ENCODE measurements at regions not wholly inside any gene's neighbourhood (a gene's known extent, or its start where the extent isn't known, plus 50 kb on each side); places are given as distances from the start of the nearest gene placed in this dataset.
"Not testable (repeated sequence)": the region's sequence is repeated elsewhere in the genome, so short reads cannot be mapped to it uniquely, and the experiment has no call there.

DNA sequence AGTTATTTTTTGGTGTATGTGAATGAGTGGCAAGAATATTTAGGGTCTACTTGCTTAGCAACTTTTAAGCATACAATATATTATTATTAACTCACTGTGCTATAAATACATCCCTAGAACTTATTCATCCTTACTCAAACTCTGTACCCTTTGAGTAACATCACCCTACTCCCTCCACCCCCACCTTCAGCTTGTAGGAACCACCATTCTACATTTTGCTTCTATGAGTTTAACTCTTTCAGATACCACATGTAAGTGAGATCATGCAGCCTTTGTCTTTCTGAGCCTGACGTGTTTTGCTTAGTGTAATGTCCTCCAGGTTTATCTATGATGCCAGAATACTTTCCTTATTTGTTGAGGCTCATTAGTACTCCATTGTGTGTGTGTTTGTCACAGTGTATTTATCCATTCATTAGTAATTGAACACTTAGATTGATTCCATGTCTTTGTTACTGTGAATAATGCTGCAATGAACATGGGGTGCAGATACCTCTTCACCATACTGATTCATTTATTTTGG is 526.9 kb downstream of the PYDC2 start:
- H3K27ac ChIP-seq (ENCODE audit: poor library complexity, severe bottlenecking) = no peak overlapping the region
- no peak for DNase-seq (ENCODE audit: low spot score)
- no peaks in the 10 kb centered on the region for H3K4me1 ChIP-seq (ENCODE audit: insufficient read depth, poor library complexity, severe bottlenecking)

DNA sequence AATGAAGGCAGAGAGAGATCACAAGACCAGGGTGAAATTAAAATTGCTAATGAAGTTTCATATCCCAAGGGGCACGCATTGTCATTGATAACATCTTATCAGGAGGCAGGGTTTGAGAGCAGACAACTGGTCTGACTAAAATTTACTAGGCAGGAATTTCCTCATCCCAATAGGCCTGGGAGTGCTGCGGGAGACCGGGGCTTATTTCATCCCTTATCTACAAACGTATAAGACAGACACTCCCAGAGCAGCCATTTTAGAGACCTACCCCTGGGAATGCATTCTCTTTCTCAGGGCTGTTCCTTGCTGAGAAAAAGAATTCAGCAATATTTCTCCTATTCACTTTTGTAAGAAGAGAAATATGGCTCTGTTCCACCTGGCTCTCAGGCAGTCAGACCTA is 533.0 kb downstream of the PYDC2 start:
- H3K9me3 ChIP-seq (ENCODE audit: severe bottlenecking); H3K27ac ChIP-seq (ENCODE audit: poor library complexity, severe bottlenecking); H3K4me3 ChIP-seq (ENCODE audit: severe bottlenecking); DNase-seq (ENCODE audit: low spot score); ATAC-seq (ENCODE audit: low read depth); H3K36me3 ChIP-seq (ENCODE audit: low read depth); H3K4me1 ChIP-seq (ENCODE audit: insufficient read depth, poor library complexity, severe bottlenecking); H3K27me3 ChIP-seq (ENCODE audit: insufficient read depth, poor library complexity, severe bottlenecking): not testable (repeated sequence)

More for the DNA sequence above, 526.9 kb downstream of the PYDC2 start:
- Histone ChIP-seq H3K36me3 (ENCODE audit: low read depth) (no peaks in the 10 kb centered on the region), H3K9me3 (ENCODE audit: severe bottlenecking) (no peaks in the 10 kb centered on the region), H3K27me3 (ENCODE audit: insufficient read depth, poor library complexity, severe bottlenecking) (no peaks in the 10 kb centered on the region), H3K4me3 (ENCODE audit: severe bottlenecking) (no peak overlapping the region)
- TF ChIP-seq CTCF (IDR thresholded peaks at IDR 0.05; ENCODE audit: poor library complexity, severe bottlenecking) = no peak
- ATAC-seq (ENCODE audit: low read depth) = no peak

DNA sequence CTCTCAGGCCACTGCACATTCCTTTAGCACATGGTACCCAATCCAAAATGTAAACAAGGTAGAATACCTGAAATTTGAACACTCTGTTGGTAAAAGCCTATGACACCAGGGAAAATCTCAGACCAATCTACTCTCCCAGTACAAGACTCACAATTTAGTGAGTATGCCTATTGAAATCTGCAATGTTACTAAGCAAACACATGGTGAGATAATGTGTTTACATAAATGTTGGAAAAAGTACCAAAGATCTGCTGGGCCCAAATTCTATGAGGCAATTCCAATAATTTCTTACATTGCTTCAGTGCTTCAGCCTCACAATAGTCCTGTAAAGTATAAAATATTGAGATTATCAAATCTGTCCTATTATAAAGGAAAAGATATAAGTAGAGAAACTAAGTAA is 536.1 kb downstream of the PYDC2 start:
- TF ChIP-seq CTCF (IDR thresholded peaks at IDR 0.05; ENCODE audit: poor library complexity, severe bottlenecking) = no peak
- Histone ChIP-seq H3K4me1 (ENCODE audit: insufficient read depth, poor library complexity, severe bottlenecking) (no peaks in the 10 kb centered on the region), H3K27ac (ENCODE audit: poor library complexity, severe bottlenecking) (no peak overlapping the region), H3K36me3 (ENCODE audit: low read depth) (no peaks in the 10 kb centered on the region), H3K9me3 (ENCODE audit: severe bottlenecking) (no peaks in the 10 kb centered on the region), H3K27me3 (ENCODE audit: insufficient read depth, poor library complexity, severe bottlenecking) (no peaks in the 10 kb centered on the region), H3K4me3 (ENCODE audit: severe bottlenecking) (no peak overlapping the region)
- ATAC-seq (ENCODE audit: low read depth) = no peak
- no peak for DNase-seq (ENCODE audit: low spot score)

GRCh38 chr3:191997579-191998268 is 536.8 kb downstream of the PYDC2 start:
- Histone ChIP-seq H3K4me1 (ENCODE audit: insufficient read depth, poor library complexity, severe bottlenecking) (no peaks in the 10 kb centered on the region), H3K27me3 (ENCODE audit: insufficient read depth, poor library complexity, severe bottlenecking) (no peaks in the 10 kb centered on the region), H3K4me3 (ENCODE audit: severe bottlenecking) (no peak overlapping the region), H3K36me3 (ENCODE audit: low read depth) (no peaks in the 10 kb centered on the region), H3K27ac (ENCODE audit: poor library complexity, severe bottlenecking) (no peak overlapping the region), H3K9me3 (ENCODE audit: severe bottlenecking) (no peaks in the 10 kb centered on the region)
- ATAC-seq (ENCODE audit: low read depth) (no peak), DNase-seq (ENCODE audit: low spot score) (no peak)
- TF ChIP-seq CTCF (IDR thresholded peaks at IDR 0.05; ENCODE audit: poor library complexity, severe bottlenecking) = no peak

- no peak overlapping the region for H3K4me3 ChIP-seq (ENCODE audit: severe bottlenecking)
- no peak for ATAC-seq (ENCODE audit: low read depth)
- no peak for DNase-seq (ENCODE audit: low spot score)
- H3K27ac ChIP-seq (ENCODE audit: poor library complexity, severe bottlenecking) = no peak overlapping the region
- no peak for TF ChIP-seq CTCF (IDR thresholded peaks at IDR 0.05; ENCODE audit: poor library complexity, severe bottlenecking)
- no peaks in the 10 kb centered on the region for H3K36me3 ChIP-seq (ENCODE audit: low read depth)
- no peaks in the 10 kb centered on the region for H3K9me3 ChIP-seq (ENCODE audit: severe bottlenecking)
- H3K27me3 ChIP-seq (ENCODE audit: insufficient read depth, poor library complexity, severe bottlenecking) = no peaks in the 10 kb centered on the region
- H3K4me1 ChIP-seq (ENCODE audit: insufficient read depth, poor library complexity, severe bottlenecking) = no peaks in the 10 kb centered on the region
Observed at GRCh38 chr3:192001218-192001617, 540.3 kb downstream of the PYDC2 start.
